Body of pancreas (tissue), 4 donors: ENCODE measurements at regions not wholly inside any gene's neighbourhood (a gene's known extent, or its start where the extent isn't known, plus 50 kb on each side); places are given as distances from the start of the nearest gene placed in this dataset.

ENCODE experiments used
- POLR2A ChIP-seq, 3 donors: fragments of 450-650 bp; IDR thresholded peaks; one replicate each; pipeline ENCODE4 v1.6.1; 2016; ENCODE audit warnings: antibody characterized with exemption in 3 of 3, mild to moderate bottlenecking in 2 of 3
- TF ChIP-seq, protein P1 (sequence below), 7 experiments: fragments of 450-650 bp in 4 of 7; fragments of 200-600 bp in 3 of 7; sonication (generic) in 3 of 7; IDR thresholded peaks; one replicate each; pipeline ENCODE4 v1.5.1; 2016 to 2019; ENCODE audit warnings: antibody characterized with exemption in 7 of 7

DNA sequence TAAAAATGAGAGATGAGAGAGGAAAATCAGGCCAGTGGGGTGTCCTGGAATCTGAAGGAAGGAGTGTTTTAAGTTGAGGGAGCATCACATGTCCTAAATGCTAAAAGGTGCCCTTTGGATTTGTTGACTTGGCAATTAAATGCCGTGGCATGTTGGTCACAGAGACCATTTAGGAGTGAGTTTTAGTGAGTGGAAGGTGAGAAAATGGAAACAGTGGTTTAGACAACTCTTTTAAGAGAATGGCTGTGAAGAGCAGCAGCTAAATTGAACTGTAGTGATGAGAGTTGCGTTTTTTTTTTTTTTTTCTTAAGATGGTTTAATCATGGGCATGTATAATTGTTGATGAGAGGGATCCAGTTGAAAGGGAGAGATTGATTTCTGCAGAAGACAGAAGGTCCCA, 95.0 kb downstream of the S1PR1 start:
- TF ChIP-seq, protein P1, sequence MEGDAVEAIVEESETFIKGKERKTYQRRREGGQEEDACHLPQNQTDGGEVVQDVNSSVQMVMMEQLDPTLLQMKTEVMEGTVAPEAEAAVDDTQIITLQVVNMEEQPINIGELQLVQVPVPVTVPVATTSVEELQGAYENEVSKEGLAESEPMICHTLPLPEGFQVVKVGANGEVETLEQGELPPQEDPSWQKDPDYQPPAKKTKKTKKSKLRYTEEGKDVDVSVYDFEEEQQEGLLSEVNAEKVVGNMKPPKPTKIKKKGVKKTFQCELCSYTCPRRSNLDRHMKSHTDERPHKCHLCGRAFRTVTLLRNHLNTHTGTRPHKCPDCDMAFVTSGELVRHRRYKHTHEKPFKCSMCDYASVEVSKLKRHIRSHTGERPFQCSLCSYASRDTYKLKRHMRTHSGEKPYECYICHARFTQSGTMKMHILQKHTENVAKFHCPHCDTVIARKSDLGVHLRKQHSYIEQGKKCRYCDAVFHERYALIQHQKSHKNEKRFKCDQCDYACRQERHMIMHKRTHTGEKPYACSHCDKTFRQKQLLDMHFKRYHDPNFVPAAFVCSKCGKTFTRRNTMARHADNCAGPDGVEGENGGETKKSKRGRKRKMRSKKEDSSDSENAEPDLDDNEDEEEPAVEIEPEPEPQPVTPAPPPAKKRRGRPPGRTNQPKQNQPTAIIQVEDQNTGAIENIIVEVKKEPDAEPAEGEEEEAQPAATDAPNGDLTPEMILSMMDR (IDR thresholded peaks at IDR 0.05): no peak
- no peak for TF ChIP-seq POLR2A (IDR thresholded peaks at IDR 0.05)
